HUES48 (cell line): ENCODE measurements at regions not wholly inside any gene's neighbourhood (a gene's known extent, or its start where the extent isn't known, plus 50 kb on each side); places are given as distances from the start of the nearest gene placed in this dataset.
"Not testable (repeated sequence)": the region's sequence is repeated elsewhere in the genome, so short reads cannot be mapped to it uniquely, and the experiment has no call there.

Source experiments
- H3K27ac ChIP-seq: one replicate; pipeline ENCODE4 v1.7.0; 2013; ENCODE audit warnings: low read depth, low read length, inconsistent platforms
- H3K27me3 ChIP-seq: 2 replicates; pipeline ENCODE4 v1.6.1; 2013; ENCODE audit warnings: mild to moderate bottlenecking, low read length; ENCODE audit not compliant: control insufficient read depth, insufficient read depth
- H3K36me3 ChIP-seq: 2 replicates; pipeline ENCODE4 v1.6.1; 2013; ENCODE audit warnings: low read length; ENCODE audit not compliant: control insufficient read depth, insufficient read depth
- H3K4me1 ChIP-seq: 2 replicates; pipeline ENCODE4 v1.6.1; 2013; ENCODE audit warnings: mild to moderate bottlenecking, low read length; ENCODE audit not compliant: control insufficient read depth, insufficient read depth
- H3K4me3 ChIP-seq: 2 replicates; pipeline ENCODE4 v1.5.1; 2013; ENCODE audit warnings: mild to moderate bottlenecking, low read depth, low read length
- H3K9ac ChIP-seq: 2 replicates; pipeline ENCODE4 v1.6.1; 2013; ENCODE audit warnings: mild to moderate bottlenecking, low read depth, low read length, moderate library complexity
- H3K9me3 ChIP-seq: 2 replicates; pipeline ENCODE4 v1.6.1; 2013; ENCODE audit warnings: low read length; ENCODE audit not compliant: control insufficient read depth, insufficient read depth

DNA sequence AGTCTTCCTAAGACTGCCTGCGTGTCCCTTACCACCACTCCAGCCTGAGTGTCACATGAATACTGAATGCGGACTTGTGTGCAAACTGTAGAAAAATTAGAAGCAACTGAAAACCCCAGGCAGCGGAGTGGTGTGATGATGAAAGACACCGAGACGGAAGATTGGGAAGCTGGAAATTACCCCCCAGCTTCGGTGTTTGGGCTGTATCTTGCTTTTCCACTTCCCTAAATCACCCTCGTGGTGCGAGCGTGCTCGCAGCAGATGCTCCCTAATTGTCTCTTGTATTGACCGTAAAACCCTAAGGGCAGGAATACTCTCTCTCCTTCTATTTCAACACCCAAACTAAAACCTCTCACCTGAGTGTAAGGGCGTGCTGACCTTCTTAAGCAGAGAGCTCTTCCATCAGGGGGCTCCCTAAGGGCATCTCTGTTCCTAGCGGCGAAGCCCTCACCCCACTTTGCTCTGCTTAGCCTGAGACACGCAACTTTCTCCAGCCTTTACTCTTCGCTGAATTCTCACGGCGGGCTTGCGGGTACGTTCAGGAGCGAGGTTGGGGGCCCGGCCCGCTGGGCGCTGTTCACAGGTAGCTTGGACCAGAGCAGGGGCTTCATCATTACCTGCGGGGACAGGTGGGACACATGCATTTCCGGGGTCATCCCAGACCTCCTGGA is 62.4 kb downstream of the CRYBB2 start:
- Histone ChIP-seq H3K27me3 (peaks cover 45% of the 10 kb centered on the region), H3K36me3 (no peaks in the 10 kb centered on the region), H3K4me1 (peaks cover 4% of the 10 kb centered on the region; the same call in 1 of the 2 replicates), H3K4me3 (peak overlapping the region; percentile 87), H3K9me3 (no peaks in the 10 kb centered on the region), H3K9ac (no peak overlapping the region), H3K27ac (no peak overlapping the region)

DNA sequence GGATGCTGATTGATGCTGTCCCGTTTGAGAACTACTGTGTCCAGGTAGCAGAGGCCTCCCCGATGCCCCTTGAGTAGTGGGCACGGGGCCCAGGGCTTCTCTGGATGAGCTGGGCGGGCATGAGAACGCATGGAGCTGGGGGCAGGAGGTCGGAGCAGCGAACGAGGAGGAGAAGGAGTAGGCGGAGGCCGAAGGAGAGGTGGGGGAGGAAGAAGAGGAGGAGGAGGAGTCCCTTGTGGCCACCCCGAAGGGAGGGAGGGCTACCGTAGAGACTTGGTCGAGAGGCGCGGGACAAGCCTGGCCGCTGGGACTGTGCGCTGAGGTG is 62.9 kb downstream of the CRYBB2 start:
- Histone ChIP-seq H3K27me3 (peaks cover 45% of the 10 kb centered on the region), H3K9ac (no peak overlapping the region), H3K36me3 (no peaks in the 10 kb centered on the region), H3K4me3 (peak overlapping the region; percentile 87), H3K9me3 (no peaks in the 10 kb centered on the region), H3K27ac (no peak overlapping the region), H3K4me1 (peaks cover 4% of the 10 kb centered on the region; the same call in 1 of the 2 replicates)

DNA sequence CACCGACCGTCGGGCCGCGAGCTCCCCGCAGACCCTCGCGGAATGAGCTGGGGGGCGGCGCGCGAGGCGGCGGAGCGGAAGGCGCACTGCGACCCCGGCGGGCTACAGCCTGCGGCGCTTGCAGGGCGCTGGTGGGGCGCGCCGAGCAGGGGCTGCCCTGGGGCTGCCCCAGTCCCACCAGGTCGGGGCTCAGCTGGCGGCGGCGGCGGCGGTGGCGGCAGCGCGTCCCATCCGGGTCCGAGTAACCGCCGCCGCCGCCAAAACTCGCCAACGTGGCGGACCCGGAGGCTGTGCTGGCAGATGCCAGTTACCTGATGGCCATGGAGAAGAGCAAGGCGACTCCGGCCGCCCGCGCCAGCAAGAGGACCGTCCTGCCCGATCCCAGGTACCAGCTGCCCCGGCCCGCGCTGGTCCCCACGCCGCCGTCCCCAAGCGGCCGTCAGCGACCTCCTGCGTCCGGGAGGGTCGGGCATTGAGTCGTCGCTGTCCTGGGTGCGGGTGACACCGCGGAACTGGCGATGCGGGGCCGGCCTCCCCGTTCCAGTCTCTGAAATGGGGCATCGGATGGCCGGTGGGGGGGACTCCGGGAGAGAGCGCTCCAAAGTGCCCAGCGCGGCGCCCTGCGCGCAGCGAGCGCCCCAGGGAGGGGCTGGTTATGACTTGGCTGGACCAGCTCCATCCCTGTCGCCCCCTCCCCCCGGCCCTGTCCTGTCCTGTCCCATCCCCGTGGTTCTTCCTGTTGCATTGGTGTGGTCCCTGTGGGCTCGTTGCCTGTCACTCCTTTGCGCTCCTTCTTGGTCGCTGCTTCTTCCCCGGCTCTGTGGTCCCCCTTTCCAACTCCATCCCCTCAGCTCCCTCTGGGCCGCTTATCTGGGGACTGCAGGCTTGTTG is 63.5 kb downstream of the CRYBB2 start:
- H3K9me3 ChIP-seq = no peaks in the 10 kb centered on the region
- no peaks in the 10 kb centered on the region for H3K36me3 ChIP-seq
- H3K4me3 ChIP-seq = peak overlapping the region; percentile 87
- peaks cover 4% of the 10 kb centered on the region; the same call in 1 of the 2 replicates for H3K4me1 ChIP-seq
- no peak overlapping the region for H3K27ac ChIP-seq
- peaks cover 45% of the 10 kb centered on the region for H3K27me3 ChIP-seq
- H3K9ac ChIP-seq = no peak overlapping the region

DNA sequence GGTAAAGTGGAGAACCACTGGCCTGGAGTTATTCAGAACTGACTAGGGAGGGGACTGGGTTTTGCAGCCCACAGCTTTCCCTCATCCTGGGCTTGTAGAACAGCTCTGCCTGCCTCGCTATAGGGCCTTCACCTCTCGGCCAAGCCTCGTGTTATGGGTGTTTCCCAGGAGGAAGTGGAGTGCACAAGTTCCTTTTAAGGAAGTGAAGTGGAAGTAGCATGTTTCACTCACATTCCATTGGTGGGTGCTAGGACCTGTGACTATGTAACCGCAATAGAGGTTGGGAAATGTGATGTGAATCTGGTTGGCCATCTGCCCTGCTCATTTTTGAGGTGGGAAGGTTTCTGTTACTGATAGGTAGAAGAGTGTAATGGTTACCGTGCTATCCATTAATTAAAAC is 69.0 kb downstream of the CRYBB2 start:
- peaks cover 13% of the 10 kb centered on the region for H3K27me3 ChIP-seq
- H3K4me1 ChIP-seq, H3K4me3 ChIP-seq, H3K27ac ChIP-seq, H3K9ac ChIP-seq, H3K36me3 ChIP-seq, H3K9me3 ChIP-seq: not testable (repeated sequence)

GRCh38 chr22:25301912-25302311 is 82.5 kb downstream of the CRYBB2 start:
- H3K27ac ChIP-seq, H3K4me1 ChIP-seq, H3K36me3 ChIP-seq, H3K9ac ChIP-seq, H3K4me3 ChIP-seq, H3K9me3 ChIP-seq, H3K27me3 ChIP-seq: not testable (repeated sequence)

DNA sequence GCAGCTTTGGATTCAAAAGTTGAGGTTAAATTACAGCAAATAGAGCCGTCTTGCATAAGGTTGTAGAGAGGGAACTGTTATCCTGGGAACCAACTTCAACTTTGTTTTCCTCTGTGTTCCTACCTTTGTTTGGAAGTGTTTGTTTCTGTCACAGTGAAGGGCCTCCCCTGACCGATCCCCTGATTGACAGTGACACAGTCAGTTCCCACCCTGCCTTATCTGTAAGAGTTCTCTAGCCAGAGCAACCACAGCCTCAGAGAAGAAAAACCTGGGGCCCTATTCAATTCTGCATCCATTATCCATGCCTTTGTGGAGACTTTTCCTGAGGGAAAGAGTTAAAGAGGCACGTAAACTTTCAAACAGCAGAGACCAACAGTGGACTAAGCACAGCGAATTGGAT is 90.1 kb downstream of the CRYBB2 start:
- H3K4me1 ChIP-seq, H3K36me3 ChIP-seq, H3K9ac ChIP-seq, H3K4me3 ChIP-seq, H3K9me3 ChIP-seq, H3K27ac ChIP-seq, H3K27me3 ChIP-seq: not testable (repeated sequence)

DNA sequence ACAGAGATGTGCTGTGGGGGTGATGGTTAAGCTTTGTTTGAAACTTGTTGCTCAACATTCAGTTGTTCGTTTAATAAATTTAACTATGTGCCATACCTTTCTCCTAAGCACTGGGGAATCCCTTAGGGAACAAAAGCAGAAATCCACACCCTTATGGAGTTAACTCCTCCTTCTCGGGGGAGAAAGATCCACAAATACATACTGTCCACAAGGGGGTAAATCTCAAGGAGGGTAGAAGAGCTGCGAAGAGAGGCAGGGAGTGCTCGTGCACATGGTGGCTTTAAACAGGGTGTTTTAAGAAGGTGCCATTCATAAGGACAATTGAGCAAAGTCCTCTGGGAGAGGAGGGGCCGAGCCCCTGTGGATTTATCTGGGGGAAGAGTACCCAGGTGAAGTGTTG is 92.5 kb downstream of the CRYBB2 start:
- H3K27me3 ChIP-seq, H3K4me1 ChIP-seq, H3K9ac ChIP-seq, H3K4me3 ChIP-seq, H3K27ac ChIP-seq, H3K9me3 ChIP-seq, H3K36me3 ChIP-seq: not testable (repeated sequence)

- no peaks in the 10 kb centered on the region for H3K9me3 ChIP-seq
- no peaks in the 10 kb centered on the region for H3K4me1 ChIP-seq
- no peaks in the 10 kb centered on the region for H3K36me3 ChIP-seq
- no peak overlapping the region for H3K4me3 ChIP-seq
- no peak overlapping the region for H3K9ac ChIP-seq
- H3K27me3 ChIP-seq = no peaks in the 10 kb centered on the region
- no peak overlapping the region for H3K27ac ChIP-seq
These were observed 98.8 kb downstream of the CRYBB2 start for GRCh38 chr22:25318081-25318823.

DNA sequence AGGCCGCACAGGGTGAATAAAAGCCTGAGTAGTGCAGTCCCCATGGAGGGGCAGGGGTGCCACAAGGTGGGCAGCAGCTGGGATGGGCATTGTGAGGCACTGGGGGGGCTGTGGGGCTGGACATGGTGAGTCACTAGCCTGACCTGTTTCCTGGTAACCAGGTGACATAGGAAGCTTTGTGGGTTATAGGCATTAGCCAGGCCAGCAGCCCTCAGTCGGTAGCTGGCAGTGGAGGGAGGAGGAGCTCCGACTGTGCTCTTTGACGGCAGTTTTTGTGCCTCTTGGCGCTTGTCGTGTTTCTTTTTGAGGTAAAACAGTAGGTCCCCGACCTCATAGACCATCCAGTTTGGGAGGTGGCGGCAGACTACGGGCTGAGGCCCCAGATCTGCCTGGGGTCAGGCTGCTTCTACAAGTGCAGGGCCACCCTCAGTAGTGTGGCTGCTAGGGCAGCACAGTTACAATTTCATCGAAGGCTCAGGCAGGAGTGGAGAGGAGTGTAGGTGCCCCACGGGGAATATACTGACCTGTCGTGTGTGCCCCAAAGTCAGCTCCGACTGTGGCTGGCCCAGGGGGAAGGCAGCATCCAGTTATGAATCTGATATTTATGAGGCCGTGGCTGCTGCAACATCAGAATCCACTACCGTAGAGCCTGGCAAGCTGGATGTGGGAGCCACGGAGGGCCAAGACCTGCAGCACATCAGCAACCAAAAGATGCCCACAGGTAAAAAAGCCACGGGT is 107.7 kb downstream of the CRYBB2 start:
- Histone ChIP-seq H3K4me1 (no peaks in the 10 kb centered on the region), H3K27ac (no peak overlapping the region), H3K27me3 (no peaks in the 10 kb centered on the region), H3K4me3 (no peak overlapping the region), H3K9me3 (no peaks in the 10 kb centered on the region), H3K9ac (no peak overlapping the region), H3K36me3 (no peaks in the 10 kb centered on the region)

DNA sequence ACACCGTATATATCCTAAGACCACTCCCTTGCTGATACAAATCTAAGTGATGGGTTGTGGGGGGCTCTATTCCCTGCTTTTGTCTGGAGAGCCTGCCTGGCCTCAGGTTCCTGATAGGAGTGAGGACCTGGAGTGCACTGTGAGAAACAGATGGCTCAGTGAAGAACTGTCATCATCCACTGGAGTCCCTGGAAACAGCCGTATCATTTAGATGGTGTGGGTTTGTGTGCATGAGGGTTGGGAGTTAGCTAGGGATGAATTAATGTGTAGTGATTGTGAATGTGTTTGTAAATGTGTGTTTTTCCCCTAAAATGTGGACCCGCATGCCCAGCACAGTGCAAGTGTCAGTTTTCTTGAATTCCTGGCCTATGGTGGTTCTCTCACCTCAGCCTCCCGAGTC is 111.6 kb downstream of the CRYBB2 start:
- no peak overlapping the region for H3K9ac ChIP-seq
- H3K4me3 ChIP-seq = no peak overlapping the region
- no peaks in the 10 kb centered on the region for H3K27me3 ChIP-seq
- no peak overlapping the region for H3K27ac ChIP-seq
- H3K4me1 ChIP-seq = no peaks in the 10 kb centered on the region
- no peaks in the 10 kb centered on the region for H3K9me3 ChIP-seq
- H3K36me3 ChIP-seq = no peaks in the 10 kb centered on the region
